Right renal pelvis (tissue), 4 donors: ENCODE measurements at regions not wholly inside any gene's neighbourhood (a gene's known extent, or its start where the extent isn't known, plus 50 kb on each side); places are given as distances from the start of the nearest gene placed in this dataset.
"Not testable (repeated sequence)": the region's sequence is repeated elsewhere in the genome, so short reads cannot be mapped to it uniquely, and the experiment has no call there.

ENCODE experiments used
- DNase-seq, 4 donors: peaks; one replicate each; pipeline ENCODE4 v3.0.0-alpha.2; 2013; ENCODE audit warnings: low read depth in 4 of 4, low spot score in 3 of 4, missing footprints in 1 of 4

- DNase-seq = no peak
These were observed 303.3 kb upstream of the CELF2 start for GRCh38 chr10:10714327-10714726.

- DNase-seq = no peak
These were observed 300.7 kb upstream of the CELF2 start for GRCh38 chr10:10716972-10717371.

DNA sequence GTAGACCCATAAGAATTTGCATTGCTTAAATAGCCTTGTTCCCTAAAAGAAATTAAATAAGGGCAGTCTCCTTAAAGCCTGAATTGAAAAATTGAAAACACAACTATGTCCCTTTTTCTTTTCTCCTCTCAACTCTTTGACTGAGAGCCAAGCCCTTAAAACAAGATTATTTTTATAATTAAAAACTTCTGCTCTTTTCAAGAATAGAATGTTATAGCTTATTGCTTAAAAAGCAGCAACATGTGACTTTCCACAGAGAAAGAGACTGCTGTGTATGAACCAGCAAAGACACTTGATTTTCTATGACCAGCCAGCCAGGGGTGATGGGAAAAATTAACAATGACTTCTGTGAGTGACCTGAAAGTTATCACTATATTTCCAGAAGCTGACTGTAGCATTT is 295.2 kb upstream of the CELF2 start:
- DNase-seq = no peak

DNA sequence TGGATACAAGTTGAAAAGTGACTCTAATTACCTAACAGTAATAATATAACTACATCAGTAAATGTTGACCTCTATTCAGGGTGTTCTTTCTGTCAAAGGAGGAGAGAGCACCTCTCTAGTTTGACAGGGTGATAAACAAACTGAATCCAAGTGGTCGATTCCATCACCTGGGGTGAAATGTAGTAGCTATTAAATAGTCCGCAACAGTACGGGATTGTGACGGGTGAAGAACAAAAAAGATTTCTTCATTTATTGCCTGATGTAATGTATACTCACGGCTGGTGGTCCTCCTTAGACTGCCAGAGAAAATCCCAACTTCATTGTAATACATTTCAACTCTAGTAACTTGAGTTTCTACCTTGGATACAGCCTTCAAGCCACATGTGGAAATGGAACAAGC is 292.5 kb upstream of the CELF2 start:
- DNase-seq = no peak

GRCh38 chr10:10726101-10726500 is 291.6 kb upstream of the CELF2 start:
- DNase-seq = no peak

- not testable (repeated sequence) for DNase-seq
These were observed 290.3 kb upstream of the CELF2 start for GRCh38 chr10:10727411-10727810.

GRCh38 chr10:10727812-10728211 is 289.9 kb upstream of the CELF2 start:
- no peak for DNase-seq

GRCh38 chr10:10730471-10731043 is 287.1 kb upstream of the CELF2 start:
- DNase-seq = no peak

DNA sequence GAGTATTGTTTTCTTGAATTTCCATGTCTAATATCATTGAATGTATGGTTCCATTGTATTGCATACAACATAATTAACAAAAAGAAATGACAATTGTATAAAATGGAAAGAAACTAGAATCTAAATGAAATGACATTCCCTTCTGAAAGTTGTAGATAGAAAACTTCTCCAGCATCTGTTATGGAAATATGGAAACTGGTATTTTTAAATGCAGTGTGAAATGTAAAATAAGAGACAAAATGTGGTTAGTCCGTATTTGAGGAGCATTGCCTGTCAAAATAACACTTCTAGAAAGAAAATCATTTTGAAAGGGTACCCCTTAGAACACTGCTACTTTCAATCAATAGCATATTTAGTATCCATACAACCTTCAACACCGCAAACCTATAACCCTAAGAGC is 286.3 kb upstream of the CELF2 start:
- no peak for DNase-seq

GRCh38 chr10:10734356-10735064 is 283.2 kb upstream of the CELF2 start:
- DNase-seq = no peak

- no peak for DNase-seq
These were observed 272.4 kb upstream of the CELF2 start for GRCh38 chr10:10745291-10745690.

GRCh38 chr10:10755490-10755889 is 262.2 kb upstream of the CELF2 start:
- DNase-seq = no peak

DNA sequence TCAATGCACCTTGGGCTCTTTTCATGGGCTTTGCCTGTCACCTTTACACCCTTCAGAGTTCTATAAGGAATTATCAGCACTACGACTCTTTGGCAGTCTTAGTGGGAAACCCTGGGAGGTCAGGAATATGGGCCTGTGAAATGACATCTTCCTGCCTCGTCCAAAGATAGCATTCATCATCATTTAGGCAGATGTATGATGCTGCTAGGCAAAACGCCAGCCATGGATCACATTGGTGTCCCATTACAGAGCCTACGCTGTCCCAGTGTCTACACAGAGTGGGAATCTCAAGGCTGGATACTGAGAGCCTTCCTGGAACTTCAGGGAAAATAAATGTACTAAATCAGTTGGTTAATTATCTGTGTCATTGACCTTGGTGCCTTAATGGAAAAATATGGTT is 259.4 kb upstream of the CELF2 start:
- no peak for DNase-seq

DNA sequence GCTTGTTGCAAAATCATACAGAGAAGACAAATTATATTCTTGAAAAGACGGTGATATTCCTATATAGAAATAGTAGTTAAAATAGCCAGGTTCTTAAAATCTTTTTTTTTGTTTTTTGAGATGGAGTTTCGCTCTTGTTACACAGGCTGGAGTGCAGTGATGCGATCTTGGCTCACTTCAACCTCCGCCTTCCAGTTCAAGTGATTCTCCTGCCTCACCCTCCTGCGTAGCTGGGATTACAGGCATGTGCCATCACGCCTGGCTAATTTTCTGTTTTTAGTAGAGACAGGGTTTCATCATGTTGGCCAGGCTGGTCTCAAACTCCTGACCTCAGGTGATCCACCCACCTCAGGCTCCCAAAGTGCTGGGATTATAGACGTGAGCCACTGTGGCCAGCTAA is 257.9 kb upstream of the CELF2 start:
- not testable (repeated sequence) for DNase-seq

- DNase-seq = no peak
These were observed 252.7 kb upstream of the CELF2 start for GRCh38 chr10:10765017-10765416.

- no peak for DNase-seq
These were observed 245.3 kb upstream of the CELF2 start for GRCh38 chr10:10772411-10772810.

DNA sequence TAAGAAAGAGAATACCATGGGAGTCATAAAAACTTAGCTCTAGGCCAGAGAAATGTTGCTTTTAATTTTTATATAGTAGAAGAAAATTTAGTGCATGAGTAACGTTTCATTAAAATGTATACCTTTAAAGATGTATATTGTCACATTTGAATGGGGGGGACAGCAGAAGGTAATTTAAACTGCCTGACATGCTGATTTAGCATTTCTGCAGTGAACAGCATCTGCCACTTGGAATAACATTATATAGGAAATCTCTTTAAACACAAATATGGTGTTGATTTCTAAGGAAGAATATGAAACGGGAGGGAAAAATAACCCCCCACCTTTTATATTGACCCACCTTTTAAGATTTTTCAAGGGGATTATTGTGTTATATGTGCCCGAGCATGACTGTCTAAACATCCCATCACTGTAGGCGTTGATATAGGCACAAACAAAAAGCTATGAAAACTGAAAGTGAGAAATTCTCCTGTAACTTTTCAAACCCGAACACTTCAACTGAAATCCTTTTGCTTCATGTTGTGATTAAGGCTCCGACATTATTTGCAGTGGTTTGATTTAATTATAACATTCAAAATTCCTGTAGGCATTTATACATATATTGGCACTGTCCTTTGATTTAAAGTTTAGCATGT is 244.7 kb upstream of the CELF2 start:
- no peak for DNase-seq

DNA sequence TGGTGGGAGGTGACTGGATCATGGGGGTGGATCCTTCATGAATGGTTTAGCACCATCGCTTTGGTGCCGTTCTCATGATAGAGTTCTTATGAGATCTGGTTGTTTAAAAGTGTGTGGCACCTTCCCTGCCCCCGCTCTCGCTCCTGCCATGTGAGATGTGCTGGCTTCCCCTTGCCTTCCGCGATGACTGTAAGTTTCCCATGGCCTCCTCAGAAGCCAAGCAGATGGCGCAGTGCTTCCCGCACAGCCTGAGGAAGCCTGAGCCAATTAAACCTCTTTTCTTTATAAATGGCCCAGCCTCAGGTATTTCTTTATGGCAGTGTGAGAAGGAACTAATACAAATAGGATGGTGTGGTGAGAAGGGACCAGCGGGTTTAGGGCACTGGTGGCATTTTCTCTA is 243.3 kb upstream of the CELF2 start:
- no peak for DNase-seq

DNA sequence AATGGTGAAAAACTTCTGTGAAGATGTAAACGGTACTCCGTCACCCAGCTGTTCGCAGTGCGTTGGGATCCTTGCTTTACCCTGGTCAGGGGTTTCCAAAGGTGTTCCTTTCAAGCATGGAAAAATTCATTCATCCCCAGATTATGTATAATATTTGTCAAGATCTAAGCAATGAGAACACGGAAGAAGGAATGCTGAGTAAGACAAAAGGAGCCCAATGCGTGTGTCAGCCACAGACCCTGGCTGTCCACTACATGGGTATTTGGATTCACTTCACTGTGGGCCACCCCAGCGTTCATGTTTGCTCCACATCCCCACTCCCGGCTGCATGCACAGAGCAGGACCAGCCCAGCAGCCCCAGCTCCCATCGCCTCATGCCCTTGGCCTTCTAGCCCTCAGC is 241.3 kb upstream of the CELF2 start:
- no peak for DNase-seq

- DNase-seq = no peak
These were observed 240.4 kb upstream of the CELF2 start for GRCh38 chr10:10777279-10777678.

GRCh38 chr10:10777723-10778122 is 239.9 kb upstream of the CELF2 start:
- no peak for DNase-seq

- no peak for DNase-seq
These were observed 238.7 kb upstream of the CELF2 start for GRCh38 chr10:10778959-10779358.
